SK-N-SH (cell line): ENCODE measurements at regions not wholly inside any gene's neighbourhood (a gene's known extent, or its start where the extent isn't known, plus 50 kb on each side); places are given as distances from the start of the nearest gene placed in this dataset.

ENCODE experiments used
- CTCF ChIA-PET: fragments of 300-600, 350-600 bp; formaldehyde crosslinking; extraction: SDS; loops from one replicate; lab custom pipeline; 2021; lab: Yijun Ruan, JAX
- POLR2A ChIA-PET: fragments of 350-600 bp; sonication (Branson Sonifier 250); formaldehyde crosslinking; extraction: SDS; loops from one replicate; lab custom pipeline; 2020; ENCODE audit warnings: antibody characterized with exemption, inconsistent platforms; lab: Yijun Ruan, JAX
- DNase-seq: peaks from one replicate; pipeline ENCODE4 v3.0.0; 2012
- H2AFZ ChIP-seq: fragments of 200-600 bp; sonication (generic); 2 replicates; pipeline ENCODE4 v1.8.1; 2016; ENCODE audit warnings: antibody characterized with exemption, mild to moderate bottlenecking, low read depth
- H3F3A ChIP-seq: fragments of 200-600 bp; sonication (generic); replicated peaks from 2 replicates; pipeline ENCODE3; 2016; ENCODE audit warnings: antibody characterized with exemption, mild to moderate bottlenecking; ENCODE audit not compliant: insufficient read depth
- H3K27ac ChIP-seq, 2 experiments: fragments of 200-500 bp in 1 of 2; fragments of 200-600 bp in 1 of 2; sonication (Bioruptor generic) in 1 of 2; sonication (generic), shearing (Covaris generic) in 1 of 2; 2 replicates each; pipeline versions ENCODE4 v1.5.1 to v1.6.1; 2014 to 2016; ENCODE audit warnings: low read depth in 2 of 2, inconsistent platforms in 1 of 2, low read length in 1 of 2, mild to moderate bottlenecking in 1 of 2, mixed read lengths in 1 of 2
- H3K27me3 ChIP-seq: fragments of 200-600 bp; sonication (generic), shearing (Covaris generic); 2 replicates; pipeline ENCODE4 v1.6.1; 2016; ENCODE audit warnings: mixed run types; ENCODE audit not compliant: insufficient read depth
- H3K36me3 ChIP-seq, 2 experiments: fragments of 200-500 bp in 1 of 2; fragments of 200-600 bp in 1 of 2; sonication (Bioruptor generic) in 1 of 2; sonication (generic) in 1 of 2; replicated peaks in 1 of 2; 2 replicates each; pipeline versions ENCODE3 to v1.5.1; 2014 to 2016; ENCODE audit warnings: low read length in 1 of 2, mild to moderate bottlenecking in 1 of 2; ENCODE audit not compliant: insufficient read depth in 2 of 2, control insufficient read depth in 1 of 2
- H3K4me1 ChIP-seq, 2 experiments: fragments of 200-500 bp in 1 of 2; fragments of 200-600 bp in 1 of 2; sonication (Bioruptor generic) in 1 of 2; sonication (generic), shearing (Covaris generic) in 1 of 2; 2 replicates each; pipeline versions ENCODE4 v1.5.1 to v1.6.1; 2014 to 2016; ENCODE audit warnings: low read depth in 1 of 2, low read length in 1 of 2, mixed run types in 1 of 2; ENCODE audit not compliant: insufficient read depth in 2 of 2, control insufficient read depth in 1 of 2
- H3K4me2 ChIP-seq: fragments of 200-600 bp; sonication (generic), shearing (Covaris generic); 2 replicates; pipeline ENCODE4 v1.6.1; 2017; ENCODE audit warnings: mixed run types
- H3K4me3 ChIP-seq, 2 experiments: fragments of 200-500 bp in 1 of 2; fragments of 200-600 bp in 1 of 2; sonication (Bioruptor generic) in 1 of 2; sonication (generic), shearing (Covaris generic) in 1 of 2; 2 replicates each; pipeline versions ENCODE4 v1.5.1 to v1.8.1; 2014 to 2016; ENCODE audit warnings: low read depth in 2 of 2, inconsistent platforms in 1 of 2, low read length in 1 of 2, mild to moderate bottlenecking in 1 of 2, mixed read lengths in 1 of 2, moderate library complexity in 1 of 2
- H3K79me2 ChIP-seq: fragments of 200-600 bp; sonication (generic); 2 replicates; pipeline ENCODE4 v1.8.1; 2017; ENCODE audit warnings: mild to moderate bottlenecking; ENCODE audit not compliant: insufficient read depth
- H3K9ac ChIP-seq: fragments of 200-600 bp; sonication (generic); 2 replicates; pipeline ENCODE4 v1.6.1; 2017; ENCODE audit warnings: mixed run types
- H3K9me2 ChIP-seq: fragments of 200-600 bp; sonication (generic); 2 replicates; pipeline ENCODE4 v1.6.1; 2017; ENCODE audit warnings: mixed run types
- H3K9me3 ChIP-seq: fragments of 200-600 bp; sonication (generic); 2 replicates; pipeline ENCODE4 v1.6.1; 2017; ENCODE audit warnings: mixed run types, mild to moderate bottlenecking, moderate library complexity
- H4K20me1 ChIP-seq: fragments of 200-600 bp; sonication (generic); 2 replicates; pipeline ENCODE4 v1.6.1; 2017; ENCODE audit warnings: mild to moderate bottlenecking, mixed run types; ENCODE audit not compliant: insufficient read depth
- EZH2phosphoT487 ChIP-seq: fragments of 200-600 bp; sonication (generic); IDR thresholded peaks from 2 replicates; pipeline ENCODE4 v1.6.1; 2017; ENCODE audit warnings: low read depth, mixed run types, mild to moderate bottlenecking, antibody characterized with exemption, moderate library complexity, borderline replicate concordance
- GATA2 ChIP-seq: sonication (generic); formaldehyde crosslinking; IDR thresholded peaks from 2 replicates; pipeline ENCODE4 v1.5.0; 2020; ENCODE audit warnings: mild to moderate bottlenecking, missing genetic modification reagents
- JUND ChIP-seq: IDR thresholded peaks from 2 replicates; pipeline ENCODE4 v1.4.0; 2012
- MAX ChIP-seq: IDR thresholded peaks from 2 replicates; pipeline ENCODE4 v1.4.0; 2012; ENCODE audit warnings: low read depth
- NFIC ChIP-seq: IDR thresholded peaks from 2 replicates; pipeline ENCODE4 v1.4.0; 2012; ENCODE audit warnings: borderline replicate concordance
- POLR2AphosphoS5 ChIP-seq: IDR thresholded peaks from 2 replicates; pipeline ENCODE4 v1.6.1; 2012; ENCODE audit warnings: low read depth, low read length
- REST ChIP-seq: IDR thresholded peaks from 2 replicates; pipeline ENCODE4 v1.6.1; 2012; ENCODE audit warnings: mild to moderate bottlenecking, low read depth, low read length, moderate library complexity
- RXRA ChIP-seq: IDR thresholded peaks from 2 replicates; pipeline ENCODE4 v1.4.0; 2012; ENCODE audit warnings: low read depth, mild to moderate bottlenecking, borderline replicate concordance
- SIN3A ChIP-seq: IDR thresholded peaks from 2 replicates; pipeline ENCODE4 v1.6.1; 2012; ENCODE audit warnings: low read depth, mild to moderate bottlenecking, low read length, moderate library complexity, borderline replicate concordance
- TCF12 ChIP-seq: IDR thresholded peaks from 2 replicates; pipeline ENCODE4 v1.4.0; 2012
- whole genome bisulfite sequencing: methylation state at CpG from one replicate; pipeline ENCODE4 v1.1.6; 2017; ENCODE audit warnings: low lambda C conversion rate; 5-methylcytosine and 5-hydroxymethylcytosine counted together
- TF ChIP-seq, protein P1 (sequence below): IDR thresholded peaks from 2 replicates; pipeline ENCODE4 v1.4.0; 2012; ENCODE audit warnings: low read depth, borderline replicate concordance
- TF ChIP-seq, protein P2 (sequence below): fragments of 150-350 bp; IDR thresholded peaks from 2 replicates; pipeline ENCODE4 v1.6.1; 2017; ENCODE audit warnings: antibody characterized with exemption, low read length, low read depth, borderline replicate concordance

DNA sequence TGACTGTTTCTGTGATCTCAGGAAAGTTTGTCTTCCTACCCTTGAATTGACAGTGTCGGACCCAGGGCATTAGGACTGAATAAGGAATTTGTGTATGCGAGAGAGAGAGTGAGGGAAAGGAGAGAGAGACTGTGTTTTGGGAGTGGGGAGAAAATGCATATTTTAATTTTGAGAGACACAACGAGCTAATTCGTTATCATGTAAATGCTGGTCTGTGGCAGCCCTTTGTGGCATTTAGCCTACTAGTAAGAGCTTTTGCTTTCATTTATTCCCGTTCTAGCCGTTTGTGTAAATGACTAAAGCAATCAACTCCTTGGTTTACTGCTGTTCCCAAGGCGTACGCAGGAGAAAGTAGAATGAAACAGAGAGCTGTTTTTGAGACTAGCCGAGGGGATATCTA, 79.8 kb upstream of the MAMDC2 start (continued):
- TF ChIP-seq, protein P1, sequence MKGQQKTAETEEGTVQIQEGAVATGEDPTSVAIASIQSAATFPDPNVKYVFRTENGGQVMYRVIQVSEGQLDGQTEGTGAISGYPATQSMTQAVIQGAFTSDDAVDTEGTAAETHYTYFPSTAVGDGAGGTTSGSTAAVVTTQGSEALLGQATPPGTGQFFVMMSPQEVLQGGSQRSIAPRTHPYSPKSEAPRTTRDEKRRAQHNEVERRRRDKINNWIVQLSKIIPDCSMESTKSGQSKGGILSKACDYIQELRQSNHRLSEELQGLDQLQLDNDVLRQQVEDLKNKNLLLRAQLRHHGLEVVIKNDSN, result no peak
- TF ChIP-seq MAX (no peak), RXRA (no peak), JUND (no peak)

DNA sequence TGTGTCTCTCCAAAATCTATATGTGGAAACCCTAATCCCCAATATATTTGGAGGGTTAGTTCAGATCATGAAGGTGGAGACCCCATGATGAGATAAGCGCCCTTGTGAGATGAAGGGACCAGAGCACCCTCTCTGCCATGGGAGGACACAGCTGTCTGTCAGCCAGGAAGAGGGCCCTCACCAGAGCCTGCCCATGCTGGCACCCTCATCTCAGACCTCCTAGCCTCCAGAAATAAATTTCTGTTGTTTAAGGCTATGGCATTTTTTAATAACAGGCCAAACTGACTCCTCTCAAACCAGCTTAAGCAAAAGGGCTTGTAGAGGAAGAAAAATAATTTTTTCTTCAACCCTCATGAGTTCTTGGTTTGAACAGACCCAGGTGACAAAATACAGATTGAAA, 79.2 kb upstream of the MAMDC2 start:
- ChIA-PET POLR2A (no interaction called here), CTCF (interaction anchor here (1.1 to 19.0 kb wide), 4 partner anchors 9 to 265 kb away, joined by 3 to 433 read pairs (median 8); no protein-coding TSS in a partner anchor)
- Histone ChIP-seq H3K4me3 (no peak overlapping the region), H3K27me3 (no peaks in the 10 kb centered on the region), H3K9me2 (no peaks in the 10 kb centered on the region), H3F3A (peaks cover 3% of the 10 kb centered on the region), H3K9me3 (no peaks in the 10 kb centered on the region), H3K4me2 (no peak overlapping the region), H3K36me3 (no peaks in the 10 kb centered on the region), H2AFZ (no peak overlapping the region), H3K9ac (no peak overlapping the region), H3K27ac (no peak overlapping the region), H3K4me1 (peaks cover 0 to 6% of the 10 kb centered on the region in 2 experiments; a peak in 2 of 4 replicates), H3K79me2 (no peaks in the 10 kb centered on the region), H4K20me1 (no peaks in the 10 kb centered on the region)
- TF ChIP-seq EZH2phosphoT487 (no peak), GATA2 (CRISPR knock-in tag) (no peak)
- no CpG with 5 or more reads among the region's 1 CpG for WGBS
- DNase-seq, result no peak

DNA sequence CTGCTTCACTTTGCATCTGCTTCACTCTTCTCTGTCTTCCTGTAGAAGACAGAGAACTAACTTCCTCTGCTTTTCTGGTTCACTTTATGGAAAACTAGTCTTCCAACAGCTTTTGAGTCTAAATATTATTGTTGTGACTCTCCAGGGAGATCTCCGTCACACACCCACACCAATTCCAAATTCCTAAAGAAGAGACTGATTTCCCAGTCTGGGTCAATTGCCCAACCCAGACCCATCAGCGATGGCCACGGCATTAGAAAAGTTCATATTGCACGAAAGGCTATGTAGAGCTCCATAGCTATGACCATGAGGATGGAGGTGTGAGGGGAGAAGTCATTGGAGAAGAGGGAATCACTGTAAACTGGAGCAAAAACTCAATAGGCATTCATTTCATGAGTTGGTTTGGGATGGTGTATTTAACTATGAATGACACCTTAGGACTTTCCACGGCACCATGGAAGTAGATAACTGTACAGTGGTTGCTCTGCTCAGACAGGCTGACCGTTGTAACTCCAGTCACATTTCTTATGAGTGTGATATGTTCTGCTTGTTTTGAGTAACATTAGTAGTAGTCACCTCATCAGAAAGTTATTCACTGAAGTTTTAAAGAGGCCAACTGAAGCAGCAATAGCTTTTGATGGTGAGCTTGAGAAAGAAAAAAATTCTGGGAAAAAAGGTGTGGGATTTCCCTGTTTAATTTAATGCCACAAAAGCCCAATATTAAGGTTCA, 78.1 kb upstream of the MAMDC2 start:
- WGBS, result 82% methylated on average over 6 of the region's 6 CpGs
- Histone ChIP-seq H2AFZ (no peak overlapping the region), H3F3A (peaks cover 3% of the 10 kb centered on the region), H3K9me2 (no peaks in the 10 kb centered on the region), H3K9ac (no peak overlapping the region), H3K4me1 (peaks cover 0 to 6% of the 10 kb centered on the region in 2 experiments; a peak in 2 of 4 replicates), H3K79me2 (no peaks in the 10 kb centered on the region), H3K27me3 (no peaks in the 10 kb centered on the region), H3K27ac (no peak overlapping the region), H3K9me3 (no peaks in the 10 kb centered on the region), H3K4me3 (no peak overlapping the region), H4K20me1 (no peaks in the 10 kb centered on the region), H3K4me2 (no peak overlapping the region), H3K36me3 (no peaks in the 10 kb centered on the region)
- CTCF ChIA-PET, result interaction anchor here (1.1 to 19.0 kb wide), 3 partner anchors 146 to 264 kb away, joined by 3 to 433 read pairs (median 10); no protein-coding TSS in a partner anchor
- POLR2A ChIA-PET, result no interaction called here
- TF ChIP-seq REST (no peak), POLR2AphosphoS5 (no peak), TCF12 (no peak), SIN3A (no peak), RXRA (no peak), EZH2phosphoT487 (no peak), NFIC (no peak)
- TF ChIP-seq, protein P2, sequence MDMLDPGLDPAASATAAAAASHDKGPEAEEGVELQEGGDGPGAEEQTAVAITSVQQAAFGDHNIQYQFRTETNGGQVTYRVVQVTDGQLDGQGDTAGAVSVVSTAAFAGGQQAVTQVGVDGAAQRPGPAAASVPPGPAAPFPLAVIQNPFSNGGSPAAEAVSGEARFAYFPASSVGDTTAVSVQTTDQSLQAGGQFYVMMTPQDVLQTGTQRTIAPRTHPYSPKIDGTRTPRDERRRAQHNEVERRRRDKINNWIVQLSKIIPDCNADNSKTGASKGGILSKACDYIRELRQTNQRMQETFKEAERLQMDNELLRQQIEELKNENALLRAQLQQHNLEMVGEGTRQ, result no peak
- TF ChIP-seq, all 33 proteins: peak for 0
- no peak for DNase-seq
